ENCODE measurements at regions not wholly inside any gene's neighbourhood (a gene's known extent, or its start where the extent isn't known, plus 50 kb on each side); places are given as distances from the start of the nearest gene placed in this dataset.
A peak's percentile ranks its signal among the peaks of the same experiment; 100 is the strongest.
"Not testable (repeated sequence)": the region's sequence is repeated elsewhere in the genome, so short reads cannot be mapped to it uniquely, and the experiment has no call there.

DNA sequence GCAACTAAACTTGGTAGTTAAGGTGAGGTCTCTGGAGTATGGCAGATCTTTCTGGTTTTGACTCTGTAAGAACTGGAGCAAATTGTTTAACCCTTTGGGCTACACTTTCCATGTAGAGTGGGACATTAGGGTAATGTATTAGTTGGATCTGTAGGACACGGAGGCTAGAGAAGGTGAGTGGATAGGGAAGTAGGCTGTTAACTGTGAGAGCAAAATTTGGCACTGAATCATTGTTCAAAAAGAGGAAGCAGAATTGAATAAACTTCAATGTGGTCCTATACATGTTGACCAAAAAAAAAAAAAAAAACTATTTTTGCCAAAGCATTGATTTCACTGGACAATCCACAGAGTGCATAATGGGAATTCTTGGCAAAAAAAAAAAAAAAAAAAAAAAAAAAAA, 370.2 kb upstream of the CHORDC1 start:
- WGBS (ENCODE audit: insufficient coverage) = no CpG with 5 or more reads among the region's 1 CpG
- Histone ChIP-seq H3K27ac (ENCODE audit: insufficient read depth in 1 of 2, low read depth in 1 of 2, low read length in 2 of 2, poor library complexity in 1 of 2, severe bottlenecking in 2 of 2) (no peak overlapping the region), H3K4me3 (ENCODE audit: control insufficient read depth in 1 of 7, extremely low read depth in 1 of 7, insufficient read depth in 4 of 7, low read depth in 2 of 7, low read length in 6 of 7) (no peak overlapping the region), H3K36me3 (ENCODE audit: control insufficient read depth in 4 of 4, insufficient read depth in 4 of 4, low read length in 3 of 4) (no peaks in the 10 kb centered on the region), H3K9me3 (ENCODE audit: control extremely low read depth in 1 of 5, control insufficient read depth in 4 of 5, insufficient read depth in 2 of 5, low read depth in 1 of 5, low read length in 4 of 5) (peaks cover 0 to under 1% (median 0%) of the 10 kb centered on the region in 5 experiments), H3K27me3 (replicated peaks in 2 of 5; ENCODE audit: control insufficient read depth in 4 of 5, insufficient read depth in 5 of 5, low read length in 4 of 5) (no peaks in the 10 kb centered on the region), H3K4me1 (ENCODE audit: control extremely low read depth in 1 of 4, control insufficient read depth in 4 of 4, insufficient read depth in 4 of 4, low read length in 3 of 4) (no peaks in the 10 kb centered on the region)
- peak in 2 of 3 donors; percentile 6 to 37 for DNase-seq
- ChIA-PET CTCF (interaction anchor here (0.6 to 1.4 kb wide), 2 partner anchors 9 to 1560 kb away, joined by 3 read pairs; no protein-coding TSS in a partner anchor), POLR2A (no interaction called here)

GRCh38 chr11:90590286-90590685, 367.4 kb upstream of the CHORDC1 start:
- Histone ChIP-seq H3K4me3 (ENCODE audit: control insufficient read depth in 1 of 7, extremely low read depth in 1 of 7, insufficient read depth in 4 of 7, low read depth in 2 of 7, low read length in 6 of 7) (no peak overlapping the region), H3K27ac (ENCODE audit: insufficient read depth in 1 of 2, low read depth in 1 of 2, low read length in 2 of 2, poor library complexity in 1 of 2, severe bottlenecking in 2 of 2) (no peak overlapping the region), H3K27me3 (replicated peaks in 2 of 5; ENCODE audit: control insufficient read depth in 4 of 5, insufficient read depth in 5 of 5, low read length in 4 of 5) (no peaks in the 10 kb centered on the region), H3K9me3 (ENCODE audit: control extremely low read depth in 1 of 5, control insufficient read depth in 4 of 5, insufficient read depth in 2 of 5, low read depth in 1 of 5, low read length in 4 of 5) (no peaks in the 10 kb centered on the region), H3K36me3 (ENCODE audit: control insufficient read depth in 4 of 4, insufficient read depth in 4 of 4, low read length in 3 of 4) (no peaks in the 10 kb centered on the region), H3K4me1 (ENCODE audit: control extremely low read depth in 1 of 4, control insufficient read depth in 4 of 4, insufficient read depth in 4 of 4, low read length in 3 of 4) (no peaks in the 10 kb centered on the region)
- ChIA-PET POLR2A (no interaction called here), CTCF (no interaction called here)
- WGBS (ENCODE audit: insufficient coverage) = no CpG with 5 or more reads among the region's 1 CpG
- no peak for DNase-seq

DNA sequence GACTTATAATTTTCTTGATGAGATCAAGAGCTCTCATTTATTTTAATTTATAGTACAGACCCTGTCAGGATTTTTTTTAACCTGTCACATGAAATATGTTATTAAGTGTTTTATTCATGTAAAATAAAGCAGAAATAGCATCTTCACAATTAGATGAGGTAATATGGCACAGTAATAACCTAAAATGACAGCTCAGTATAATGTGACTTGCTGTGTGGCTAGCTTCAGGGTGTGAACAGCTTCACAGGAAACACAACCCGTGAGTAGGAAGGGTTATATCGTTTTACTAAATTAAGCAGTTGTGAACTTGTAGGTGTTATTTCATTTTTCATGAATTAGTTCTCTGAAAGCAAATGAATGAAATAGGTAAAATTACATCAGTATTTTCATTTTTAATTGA, 366.9 kb upstream of the CHORDC1 start:
- no peaks in the 10 kb centered on the region for H3K36me3 ChIP-seq (ENCODE audit: control insufficient read depth in 4 of 4, insufficient read depth in 4 of 4, low read length in 3 of 4)
- CTCF ChIA-PET = no interaction called here
- no peaks in the 10 kb centered on the region for H3K9me3 ChIP-seq (ENCODE audit: control extremely low read depth in 1 of 5, control insufficient read depth in 4 of 5, insufficient read depth in 2 of 5, low read depth in 1 of 5, low read length in 4 of 5)
- no peaks in the 10 kb centered on the region for H3K4me1 ChIP-seq (ENCODE audit: control extremely low read depth in 1 of 4, control insufficient read depth in 4 of 4, insufficient read depth in 4 of 4, low read length in 3 of 4)
- POLR2A ChIA-PET = no interaction called here
- no peak overlapping the region for H3K4me3 ChIP-seq (ENCODE audit: control insufficient read depth in 1 of 7, extremely low read depth in 1 of 7, insufficient read depth in 4 of 7, low read depth in 2 of 7, low read length in 6 of 7)
- no peaks in the 10 kb centered on the region for H3K27me3 ChIP-seq (replicated peaks in 2 of 5; ENCODE audit: control insufficient read depth in 4 of 5, insufficient read depth in 5 of 5, low read length in 4 of 5)
- no CpG with 5 or more reads among the region's 2 CpGs for WGBS (ENCODE audit: insufficient coverage)
- DNase-seq = no peak
- H3K27ac ChIP-seq (ENCODE audit: insufficient read depth in 1 of 2, low read depth in 1 of 2, low read length in 2 of 2, poor library complexity in 1 of 2, severe bottlenecking in 2 of 2) = no peak overlapping the region

- Histone ChIP-seq H3K27ac (ENCODE audit: insufficient read depth in 1 of 2, low read depth in 1 of 2, low read length in 2 of 2, poor library complexity in 1 of 2, severe bottlenecking in 2 of 2) (no peak overlapping the region), H3K27me3 (replicated peaks in 2 of 5; ENCODE audit: control insufficient read depth in 4 of 5, insufficient read depth in 5 of 5, low read length in 4 of 5) (no peaks in the 10 kb centered on the region), H3K9me3 (ENCODE audit: control extremely low read depth in 1 of 5, control insufficient read depth in 4 of 5, insufficient read depth in 2 of 5, low read depth in 1 of 5, low read length in 4 of 5) (peaks cover 0 to 3% (median 0%) of the 10 kb centered on the region in 5 experiments), H3K36me3 (ENCODE audit: control insufficient read depth in 4 of 4, insufficient read depth in 4 of 4, low read length in 3 of 4) (no peaks in the 10 kb centered on the region), H3K4me3 (ENCODE audit: control insufficient read depth in 1 of 7, extremely low read depth in 1 of 7, insufficient read depth in 4 of 7, low read depth in 2 of 7, low read length in 6 of 7) (no peak overlapping the region), H3K4me1 (ENCODE audit: control extremely low read depth in 1 of 4, control insufficient read depth in 4 of 4, insufficient read depth in 4 of 4, low read length in 3 of 4) (no peaks in the 10 kb centered on the region)
- ChIA-PET CTCF (no interaction called here), POLR2A (no interaction called here)
- no peak for DNase-seq
- WGBS (ENCODE audit: insufficient coverage) = 83% methylated on average over 7 of the region's 7 CpGs
These were observed 365.0 kb upstream of the CHORDC1 start for GRCh38 chr11:90587896-90588295.

- WGBS (ENCODE audit: insufficient coverage) = no CpG with 5 or more reads among the region's 1 CpG
These were observed 362.6 kb upstream of the CHORDC1 start for GRCh38 chr11:90585491-90585890.

DNA sequence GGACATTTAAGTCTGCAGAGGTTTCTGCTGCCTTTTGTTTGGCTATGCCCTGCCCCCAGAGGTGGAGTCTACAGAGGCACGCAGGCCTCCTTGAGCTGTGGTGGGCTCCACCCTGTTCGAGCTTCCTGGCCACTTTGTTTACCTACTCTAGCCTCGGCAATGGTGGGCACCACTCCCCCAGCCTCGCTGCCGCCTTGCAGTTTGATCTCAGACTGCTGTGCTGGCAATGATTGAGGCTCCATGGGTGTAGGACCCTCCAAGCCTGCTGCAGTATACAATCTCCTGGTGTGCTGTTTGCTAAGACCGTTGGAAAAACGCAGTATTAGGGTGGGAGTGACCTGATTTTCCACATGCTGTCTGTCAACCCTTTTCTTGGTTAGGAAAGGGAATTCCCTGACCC, 360.1 kb upstream of the CHORDC1 start:
- H3K36me3 ChIP-seq (ENCODE audit: control insufficient read depth in 4 of 4, insufficient read depth in 4 of 4, low read length in 3 of 4); H3K9me3 ChIP-seq (ENCODE audit: control extremely low read depth in 1 of 5, control insufficient read depth in 4 of 5, insufficient read depth in 2 of 5, low read depth in 1 of 5, low read length in 4 of 5); H3K27me3 ChIP-seq (replicated peaks in 2 of 5; ENCODE audit: control insufficient read depth in 4 of 5, insufficient read depth in 5 of 5, low read length in 4 of 5); H3K27ac ChIP-seq (ENCODE audit: insufficient read depth in 1 of 2, low read depth in 1 of 2, low read length in 2 of 2, poor library complexity in 1 of 2, severe bottlenecking in 2 of 2); DNase-seq; H3K4me3 ChIP-seq (ENCODE audit: control insufficient read depth in 1 of 7, extremely low read depth in 1 of 7, insufficient read depth in 4 of 7, low read depth in 2 of 7, low read length in 6 of 7); H3K4me1 ChIP-seq (ENCODE audit: control extremely low read depth in 1 of 4, control insufficient read depth in 4 of 4, insufficient read depth in 4 of 4, low read length in 3 of 4); CTCF ChIA-PET; POLR2A ChIA-PET: not testable (repeated sequence)
- 70% methylated on average over 5 of the region's 7 CpGs for WGBS (ENCODE audit: insufficient coverage)

More at GRCh38 chr11:90585491-90585890, 362.6 kb upstream of the CHORDC1 start:
- no peak for DNase-seq
- H3K4me3 ChIP-seq (ENCODE audit: control insufficient read depth in 1 of 7, extremely low read depth in 1 of 7, insufficient read depth in 4 of 7, low read depth in 2 of 7, low read length in 6 of 7) = no peak overlapping the region
- ChIA-PET CTCF (no interaction called here), POLR2A (no interaction called here)
- H3K4me1 ChIP-seq (ENCODE audit: control extremely low read depth in 1 of 4, control insufficient read depth in 4 of 4, insufficient read depth in 4 of 4, low read length in 3 of 4) = no peaks in the 10 kb centered on the region
- H3K9me3 ChIP-seq (ENCODE audit: control extremely low read depth in 1 of 5, control insufficient read depth in 4 of 5, insufficient read depth in 2 of 5, low read depth in 1 of 5, low read length in 4 of 5) = peaks cover 0 to 3% (median 0%) of the 10 kb centered on the region in 5 experiments
- H3K27me3 ChIP-seq (replicated peaks in 2 of 5; ENCODE audit: control insufficient read depth in 4 of 5, insufficient read depth in 5 of 5, low read length in 4 of 5) = no peaks in the 10 kb centered on the region
- no peaks in the 10 kb centered on the region for H3K36me3 ChIP-seq (ENCODE audit: control insufficient read depth in 4 of 4, insufficient read depth in 4 of 4, low read length in 3 of 4)
- H3K27ac ChIP-seq (ENCODE audit: insufficient read depth in 1 of 2, low read depth in 1 of 2, low read length in 2 of 2, poor library complexity in 1 of 2, severe bottlenecking in 2 of 2) = no peak overlapping the region

GRCh38 chr11:90564531-90564930, 341.7 kb upstream of the CHORDC1 start:
- Histone ChIP-seq H3K9me3 (ENCODE audit: control extremely low read depth in 1 of 5, control insufficient read depth in 4 of 5, insufficient read depth in 2 of 5, low read depth in 1 of 5, low read length in 4 of 5) (peaks cover 0 to 3% (median 0%) of the 10 kb centered on the region in 5 experiments), H3K4me3 (ENCODE audit: control insufficient read depth in 1 of 7, extremely low read depth in 1 of 7, insufficient read depth in 4 of 7, low read depth in 2 of 7, low read length in 6 of 7) (no peak overlapping the region), H3K27me3 (replicated peaks in 2 of 5; ENCODE audit: control insufficient read depth in 4 of 5, insufficient read depth in 5 of 5, low read length in 4 of 5) (no peaks in the 10 kb centered on the region), H3K27ac (ENCODE audit: insufficient read depth in 1 of 2, low read depth in 1 of 2, low read length in 2 of 2, poor library complexity in 1 of 2, severe bottlenecking in 2 of 2) (no peak overlapping the region), H3K4me1 (ENCODE audit: control extremely low read depth in 1 of 4, control insufficient read depth in 4 of 4, insufficient read depth in 4 of 4, low read length in 3 of 4) (no peaks in the 10 kb centered on the region), H3K36me3 (ENCODE audit: control insufficient read depth in 4 of 4, insufficient read depth in 4 of 4, low read length in 3 of 4) (no peaks in the 10 kb centered on the region)
- CTCF ChIA-PET = no interaction called here
- POLR2A ChIA-PET = no interaction called here
- no CpG with 5 or more reads among the region's 1 CpG for WGBS (ENCODE audit: insufficient coverage)
- DNase-seq = no peak
